ENCODE measurements at regions not wholly inside any gene's neighbourhood (a gene's known extent, or its start where the extent isn't known, plus 50 kb on each side); places are given as distances from the start of the nearest gene placed in this dataset.

GRCh38 chrX:13518126-13518525 lies 51.3 kb upstream of the EGFL6 start:
- H3K9me2 ChIP-seq (ENCODE audit: insufficient read depth): no peaks in the 10 kb centered on the region
- H3K27me3 ChIP-seq (replicated peaks; ENCODE audit: insufficient read depth): no peaks in the 10 kb centered on the region
- H3K36me3 ChIP-seq (ENCODE audit: low read depth): no peaks in the 10 kb centered on the region
- no peaks in the 10 kb centered on the region for H4K20me1 ChIP-seq (ENCODE audit: insufficient read depth)
- no peak overlapping the region for H3K4me3 ChIP-seq
- TF ChIP-seq EZH2phosphoT487 (IDR thresholded peaks at IDR 0.05; ENCODE audit: insufficient read depth, low read depth) (no peak), EZH2 (IDR thresholded peaks at IDR 0.05; ENCODE audit: insufficient read depth, poor library complexity, severe bottlenecking) (no peak)
- H3F3A ChIP-seq (ENCODE audit: insufficient read depth): no peaks in the 10 kb centered on the region
- DNase-seq: peak; percentile 13
- peaks cover 10% of the 10 kb centered on the region for H3K4me1 ChIP-seq (ENCODE audit: insufficient read depth)
- H3K27ac ChIP-seq: no peak overlapping the region
- 84 to 85% methylated on average over 6 of the region's 6 CpGs for WGBS, 2 experiments (ENCODE audit: low coverage in 1 of 2, low lambda C conversion rate in 2 of 2, missing lambda C conversion rate in 2 of 2)
- H3K9ac ChIP-seq: no peak overlapping the region
- in situ Hi-C loops (cut with MboI): loop anchor here (10.0 to 25.0 kb wide), 3 partner anchors 219 to 706 kb away; partner anchors contain the start of genes OFD1 and TRAPPC2
- H3K79me2 ChIP-seq (ENCODE audit: insufficient read depth): no peaks in the 10 kb centered on the region
- H3K9me3 ChIP-seq (ENCODE audit: low read depth): no peaks in the 10 kb centered on the region
- H3K4me2 ChIP-seq (ENCODE audit: unreplicated experiment): no peak overlapping the region
- H2AFZ ChIP-seq: no peak overlapping the region

GRCh38 chrX:13515211-13515930 lies 54.0 kb upstream of the EGFL6 start:
- Histone ChIP-seq H3K79me2 (ENCODE audit: insufficient read depth) (no peaks in the 10 kb centered on the region), H3K9me3 (ENCODE audit: low read depth) (no peaks in the 10 kb centered on the region), H3K27ac (no peak overlapping the region), H2AFZ (no peak overlapping the region), H3K4me3 (no peak overlapping the region), H3F3A (ENCODE audit: insufficient read depth) (no peaks in the 10 kb centered on the region), H3K36me3 (ENCODE audit: low read depth) (no peaks in the 10 kb centered on the region), H3K9me2 (ENCODE audit: insufficient read depth) (no peaks in the 10 kb centered on the region), H3K4me2 (ENCODE audit: unreplicated experiment) (no peak overlapping the region), H3K4me1 (ENCODE audit: insufficient read depth) (no peaks in the 10 kb centered on the region), H4K20me1 (ENCODE audit: insufficient read depth) (no peaks in the 10 kb centered on the region), H3K27me3 (replicated peaks; ENCODE audit: insufficient read depth) (no peaks in the 10 kb centered on the region), H3K9ac (no peak overlapping the region)
- WGBS, 2 experiments (ENCODE audit: low coverage in 1 of 2, low lambda C conversion rate in 2 of 2, missing lambda C conversion rate in 2 of 2): 56 to 67% methylated on average over 3 of the region's 3 CpGs
- no peak for DNase-seq
- TF ChIP-seq EZH2 (IDR thresholded peaks at IDR 0.05; ENCODE audit: insufficient read depth, poor library complexity, severe bottlenecking): no peak
- TF ChIP-seq EZH2phosphoT487 (IDR thresholded peaks at IDR 0.05; ENCODE audit: insufficient read depth, low read depth): no peak
- in situ Hi-C loops (cut with MboI): loop anchor here (10.0 to 25.0 kb wide), 3 partner anchors 222 to 703 kb away; partner anchors contain the start of genes OFD1 and TRAPPC2

DNA sequence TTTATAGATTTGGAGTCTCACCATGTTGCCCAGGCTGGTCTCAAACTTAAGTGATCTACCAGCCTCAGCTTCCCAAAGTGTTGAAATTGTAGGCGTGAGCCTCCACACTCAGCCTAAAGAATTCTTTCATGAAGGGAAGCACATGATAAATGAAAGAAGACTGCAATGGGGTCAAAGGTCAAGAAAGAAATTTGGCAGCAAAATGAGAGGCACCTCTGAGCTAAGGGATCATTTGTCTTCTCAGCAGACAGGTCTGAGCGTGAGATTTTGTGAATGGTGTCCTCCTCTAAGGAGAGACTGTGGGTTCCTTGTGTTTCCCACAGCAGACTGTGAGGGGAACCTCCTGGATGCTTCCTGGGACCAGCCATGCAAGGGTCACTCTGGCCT lies 57.5 kb upstream of the EGFL6 start:
- 76 to 79% methylated on average over 2 of the region's 2 CpGs for WGBS, 2 experiments (ENCODE audit: low coverage in 1 of 2, low lambda C conversion rate in 2 of 2, missing lambda C conversion rate in 2 of 2)
- in situ Hi-C loops (cut with MboI): loop anchor here (5.0 to 25.0 kb wide), 4 partner anchors 135 to 700 kb away; partner anchors contain the start of genes OFD1 and TRAPPC2

DNA sequence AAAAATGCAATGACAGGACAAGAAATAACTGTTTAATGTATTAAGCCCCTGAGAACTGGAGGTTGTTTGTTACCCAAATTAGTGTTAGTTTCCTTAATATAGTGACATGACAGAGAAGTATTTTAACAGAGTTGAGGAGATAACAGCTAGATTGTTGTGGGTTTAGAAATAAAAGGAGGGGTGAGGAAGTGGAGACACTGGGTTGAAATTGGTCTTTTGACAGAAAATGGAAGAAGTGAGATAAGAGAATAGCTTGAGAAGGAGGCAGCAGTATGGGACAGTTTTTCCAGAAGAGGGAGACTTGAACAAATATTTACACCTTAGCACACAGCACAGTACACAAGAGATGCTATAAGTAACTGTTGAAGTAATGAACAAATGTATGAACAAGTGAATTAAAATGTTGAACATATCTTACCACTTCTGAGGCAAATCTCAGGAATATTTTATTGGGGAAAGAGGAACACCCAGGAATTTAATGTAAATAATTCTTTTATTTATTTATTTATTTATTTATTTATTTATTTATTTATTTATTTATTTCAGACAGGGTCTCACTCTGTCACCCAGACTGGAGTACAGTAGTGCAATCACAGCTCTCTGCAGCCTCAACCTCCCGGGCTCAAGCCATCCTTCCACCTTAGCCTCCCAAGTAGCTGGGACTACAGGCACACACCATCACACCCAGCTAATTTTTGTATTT lies 58.0 kb upstream of the EGFL6 start:
- no peak overlapping the region for H2AFZ ChIP-seq
- H3K27me3 ChIP-seq (replicated peaks; ENCODE audit: insufficient read depth): no peaks in the 10 kb centered on the region
- DNase-seq: no peak
- H4K20me1 ChIP-seq (ENCODE audit: insufficient read depth): no peaks in the 10 kb centered on the region
- no peak overlapping the region for H3K4me3 ChIP-seq
- no peaks in the 10 kb centered on the region for H3K4me1 ChIP-seq (ENCODE audit: insufficient read depth)
- no peak overlapping the region for H3K9ac ChIP-seq
- TF ChIP-seq EZH2phosphoT487 (IDR thresholded peaks at IDR 0.05; ENCODE audit: insufficient read depth, low read depth) (no peak), EZH2 (IDR thresholded peaks at IDR 0.05; ENCODE audit: insufficient read depth, poor library complexity, severe bottlenecking) (no peak)
- WGBS, 2 experiments (ENCODE audit: low coverage in 1 of 2, low lambda C conversion rate in 2 of 2, missing lambda C conversion rate in 2 of 2): 14 to 15% methylated on average over 1 of the region's 1 CpG
- no peak overlapping the region for H3K27ac ChIP-seq
- no peaks in the 10 kb centered on the region for H3K79me2 ChIP-seq (ENCODE audit: insufficient read depth)
- no peak overlapping the region for H3K4me2 ChIP-seq (ENCODE audit: unreplicated experiment)
- H3K9me3 ChIP-seq (ENCODE audit: low read depth): no peaks in the 10 kb centered on the region
- H3F3A ChIP-seq (ENCODE audit: insufficient read depth): no peaks in the 10 kb centered on the region
- no peaks in the 10 kb centered on the region for H3K36me3 ChIP-seq (ENCODE audit: low read depth)
- in situ Hi-C loops (cut with MboI): loop anchor here (5.0 to 25.0 kb wide), 4 partner anchors 136 to 699 kb away; partner anchors contain the start of genes OFD1 and TRAPPC2
- no peaks in the 10 kb centered on the region for H3K9me2 ChIP-seq (ENCODE audit: insufficient read depth)

More for the DNA sequence above, 57.5 kb upstream of the EGFL6 start:
- no peaks in the 10 kb centered on the region for H4K20me1 ChIP-seq (ENCODE audit: insufficient read depth)
- no peaks in the 10 kb centered on the region for H3K79me2 ChIP-seq (ENCODE audit: insufficient read depth)
- no peaks in the 10 kb centered on the region for H3F3A ChIP-seq (ENCODE audit: insufficient read depth)
- H3K27ac ChIP-seq: no peak overlapping the region
- H3K4me1 ChIP-seq (ENCODE audit: insufficient read depth): no peaks in the 10 kb centered on the region
- H3K9me3 ChIP-seq (ENCODE audit: low read depth): no peaks in the 10 kb centered on the region
- no peak overlapping the region for H2AFZ ChIP-seq
- no peak overlapping the region for H3K4me2 ChIP-seq (ENCODE audit: unreplicated experiment)
- no peak for TF ChIP-seq EZH2phosphoT487 (IDR thresholded peaks at IDR 0.05; ENCODE audit: insufficient read depth, low read depth)
- no peak for TF ChIP-seq EZH2 (IDR thresholded peaks at IDR 0.05; ENCODE audit: insufficient read depth, poor library complexity, severe bottlenecking)
- no peak overlapping the region for H3K4me3 ChIP-seq
- no peaks in the 10 kb centered on the region for H3K36me3 ChIP-seq (ENCODE audit: low read depth)
- H3K27me3 ChIP-seq (replicated peaks; ENCODE audit: insufficient read depth): no peaks in the 10 kb centered on the region
- H3K9ac ChIP-seq: no peak overlapping the region
- H3K9me2 ChIP-seq (ENCODE audit: insufficient read depth): no peaks in the 10 kb centered on the region
- no peak for DNase-seq

Measured in GM23248 (cell line).